ENCODE measurements at regions not wholly inside any gene's neighbourhood (a gene's known extent, or its start where the extent isn't known, plus 50 kb on each side); places are given as distances from the start of the nearest gene placed in this dataset.

DNA sequence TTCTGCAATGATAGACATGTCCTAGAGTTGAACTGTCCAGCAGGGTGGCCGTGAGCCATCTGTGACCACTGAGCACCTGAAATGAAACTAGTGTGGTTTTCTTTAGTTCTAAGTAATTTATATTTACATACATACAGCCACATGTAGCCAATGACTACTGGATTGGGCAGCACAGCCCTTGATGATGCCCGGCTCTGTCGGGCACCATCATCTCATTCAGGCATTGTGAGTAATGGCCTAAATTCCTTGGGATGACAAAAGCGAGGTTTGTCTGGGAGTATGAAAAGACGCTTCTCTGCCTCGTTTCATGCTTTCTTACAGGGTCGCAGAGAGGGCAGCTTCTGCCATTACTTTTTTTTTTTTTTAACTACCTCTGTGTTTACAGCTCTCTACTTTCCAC is 251.9 kb upstream of the HES1 start:
- no TSS peak for BruUV-seq (replicated peaks)
- ChIA-PET RAD21 (ENCODE audit: low non-redundant PET in 1 of 2, low total read pairs in 2 of 2, uncharacterized antibody in 2 of 2, unreplicated experiment in 2 of 2) (no interaction called here), CTCF (no interaction called here), POLR2A (no interaction called here)
- no peak overlapping the region for H3K9ac ChIP-seq (ENCODE audit: low read length)
- no peaks in the 10 kb centered on the region for H3K9me2 ChIP-seq (ENCODE audit: insufficient read depth)
- no peaks in the 10 kb centered on the region for H4K20me1 ChIP-seq (ENCODE audit: insufficient read depth)
- H3K4me3 ChIP-seq (replicated peaks in 1 of 2; ENCODE audit: low read depth in 1 of 2, low read length in 2 of 2) = peak overlapping the region in 1 of 2 experiments; percentile 33; a peak in 1 of 4 replicates
- H3K36me3 ChIP-seq (ENCODE audit: control insufficient read depth in 1 of 2, insufficient read depth in 2 of 2, low read length in 2 of 2) = no peaks in the 10 kb centered on the region
- no peak overlapping the region for H2AFZ ChIP-seq (ENCODE audit: low read depth, low read length, poor library complexity, severe bottlenecking)
- ATAC-seq = peak; percentile 19; the same call in 1 of the 2 replicates
- H3K9me3 ChIP-seq (ENCODE audit: control insufficient read depth in 1 of 2, insufficient read depth in 1 of 2, low read depth in 1 of 2, low read length in 2 of 2) = no peaks in the 10 kb centered on the region
- H3K4me1 ChIP-seq (ENCODE audit: control insufficient read depth in 1 of 2, insufficient read depth in 2 of 2, low read length in 2 of 2) = peaks cover 29 to 57% of the 10 kb centered on the region in 2 experiments
- H3K79me2 ChIP-seq (ENCODE audit: insufficient read depth, low read length) = no peaks in the 10 kb centered on the region
- no peak overlapping the region for H3K27ac ChIP-seq (ENCODE audit: low read depth, low read length)
- H3K4me2 ChIP-seq (ENCODE audit: low read length) = peak overlapping the region; percentile 77
- 0 out of 2 replicates have a peak, but pooled peaks have one; percentile 2 for TF ChIP-seq FOSL1 (IDR thresholded peaks at IDR 0.05; ENCODE audit: low read depth)
- TF ChIP-seq, protein P1, sequence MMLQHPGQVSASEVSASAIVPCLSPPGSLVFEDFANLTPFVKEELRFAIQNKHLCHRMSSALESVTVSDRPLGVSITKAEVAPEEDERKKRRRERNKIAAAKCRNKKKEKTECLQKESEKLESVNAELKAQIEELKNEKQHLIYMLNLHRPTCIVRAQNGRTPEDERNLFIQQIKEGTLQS (IDR thresholded peaks at IDR 0.05) = no peak
- DNase-seq (ENCODE audit: low read depth, low spot score) = no peak
- no peaks in the 10 kb centered on the region for H3K27me3 ChIP-seq (ENCODE audit: insufficient read depth, low read length)
- intact Hi-C loops (cut with micrococcal nuclease) = no loop called here

GRCh38 chr3:193884652-193885051 is 251.3 kb upstream of the HES1 start:
- intact Hi-C loops (cut with micrococcal nuclease) = no loop called here
- H3K9me2 ChIP-seq (ENCODE audit: insufficient read depth) = no peaks in the 10 kb centered on the region
- RAD21 ChIA-PET (ENCODE audit: low non-redundant PET in 1 of 2, low total read pairs in 2 of 2, uncharacterized antibody in 2 of 2, unreplicated experiment in 2 of 2) = no interaction called here
- H3K27me3 ChIP-seq (ENCODE audit: insufficient read depth, low read length) = no peaks in the 10 kb centered on the region
- peaks cover 23 to 50% of the 10 kb centered on the region in 2 experiments for H3K4me1 ChIP-seq (ENCODE audit: control insufficient read depth in 1 of 2, insufficient read depth in 2 of 2, low read length in 2 of 2)
- no TSS peak for BruUV-seq (replicated peaks)
- H3K4me3 ChIP-seq (replicated peaks in 1 of 2; ENCODE audit: low read depth in 1 of 2, low read length in 2 of 2) = no peak overlapping the region
- TF ChIP-seq, protein P1 (IDR thresholded peaks at IDR 0.05) = no peak
- TF ChIP-seq EGR1 (IDR thresholded peaks at IDR 0.05; ENCODE audit: low read depth) = no peak
- TF ChIP-seq CEBPB (IDR thresholded peaks at IDR 0.05; ENCODE audit: low read depth) = no peak
- no peak for TF ChIP-seq CTCF (IDR thresholded peaks at IDR 0.05 in 2 of 3, conservative IDR thresholded peaks at IDR 0.05 in 1 of 3; ENCODE audit: borderline replicate concordance in 1 of 3, insufficient read depth in 1 of 3, low read depth in 2 of 3, low read length in 2 of 3)
- no peak for TF ChIP-seq RAD21 (IDR thresholded peaks at IDR 0.05; ENCODE audit: low read depth)
- no peak for TF ChIP-seq CBX3 (IDR thresholded peaks at IDR 0.05; ENCODE audit: low read depth)
- TF ChIP-seq REST (IDR thresholded peaks at IDR 0.05; ENCODE audit: low read depth) = no peak
- no peak for TF ChIP-seq FOSL1 (IDR thresholded peaks at IDR 0.05; ENCODE audit: low read depth)
- no peak for TF ChIP-seq EZH2phosphoT487 (IDR thresholded peaks at IDR 0.05; ENCODE audit: borderline replicate concordance)
- no peak for TF ChIP-seq ZNF274 (IDR thresholded peaks at IDR 0.05; ENCODE audit: low read depth, low read length)
- TF ChIP-seq MAX (IDR thresholded peaks at IDR 0.05) = no peak
- TF ChIP-seq YY1 (IDR thresholded peaks at IDR 0.05; ENCODE audit: extremely low read depth, insufficient replicate concordance, low read depth, low read length) = no peak
- TF ChIP-seq SP1 (IDR thresholded peaks at IDR 0.05; ENCODE audit: low read depth) = no peak
- H3K9ac ChIP-seq (ENCODE audit: low read length) = no peak overlapping the region
- POLR2A ChIA-PET = no interaction called here
- H3K27ac ChIP-seq (ENCODE audit: low read depth, low read length) = no peak overlapping the region
- H3K9me3 ChIP-seq (ENCODE audit: control insufficient read depth in 1 of 2, insufficient read depth in 1 of 2, low read depth in 1 of 2, low read length in 2 of 2) = no peaks in the 10 kb centered on the region
- H3K36me3 ChIP-seq (ENCODE audit: control insufficient read depth in 1 of 2, insufficient read depth in 2 of 2, low read length in 2 of 2) = no peaks in the 10 kb centered on the region
- CTCF ChIA-PET = no interaction called here
- H3K79me2 ChIP-seq (ENCODE audit: insufficient read depth, low read length) = no peaks in the 10 kb centered on the region
- peak overlapping the region; percentile 77 for H3K4me2 ChIP-seq (ENCODE audit: low read length)
- no peaks in the 10 kb centered on the region for H4K20me1 ChIP-seq (ENCODE audit: insufficient read depth)
- DNase-seq (ENCODE audit: low read depth, low spot score) (no peak), ATAC-seq (no peak)
- H2AFZ ChIP-seq (ENCODE audit: low read depth, low read length, poor library complexity, severe bottlenecking) = no peak overlapping the region
